Testis (tissue), 2 donors: ENCODE measurements at regions not wholly inside any gene's neighbourhood (a gene's known extent, or its start where the extent isn't known, plus 50 kb on each side); places are given as distances from the start of the nearest gene placed in this dataset.

Experiments used
- CTCF ChIP-seq, 3 experiments: fragments of 450-650 bp in 2 of 3; fragments of 200-600 bp in 1 of 3; sonication (generic) in 1 of 3; IDR thresholded peaks; one replicate each; pipeline ENCODE4 v1.5.1; 2016 to 2019; ENCODE audit warnings: antibody characterized with exemption in 3 of 3, mild to moderate bottlenecking in 2 of 3, moderate library complexity in 1 of 3
- POLR2A ChIP-seq: fragments of 450-650 bp; IDR thresholded peaks from one replicate; pipeline ENCODE4 v1.6.1; 2017; ENCODE audit warnings: antibody characterized with exemption, mild to moderate bottlenecking, moderate library complexity

DNA sequence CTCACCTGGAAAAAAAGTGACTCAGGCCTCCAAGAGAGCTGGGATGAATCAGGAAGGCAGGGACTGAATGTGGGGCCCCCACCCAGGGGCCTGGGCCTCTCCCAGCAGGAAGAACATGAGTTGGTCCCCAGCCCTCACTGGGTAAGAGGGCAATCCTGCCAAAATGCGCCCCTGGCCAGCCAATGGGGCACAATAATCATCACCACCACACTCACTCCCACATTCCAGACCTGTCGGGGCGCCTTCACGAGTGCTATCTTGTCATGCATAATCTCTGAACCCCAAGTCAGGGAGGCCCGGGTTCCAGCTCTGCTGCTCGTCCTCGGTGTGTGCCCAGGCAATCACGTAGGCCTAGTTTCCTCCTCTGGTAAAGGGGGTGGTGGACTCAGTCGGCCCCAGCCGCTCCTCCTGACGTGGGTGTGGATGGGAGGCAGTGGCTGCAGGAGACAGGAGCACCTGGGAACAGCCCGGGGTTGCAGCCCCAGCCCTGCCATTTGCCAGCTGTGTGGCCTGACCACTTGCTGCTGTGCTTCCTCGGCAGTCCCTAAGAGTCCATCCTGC lies 115.1 kb downstream of the CYP26B1 start:
- TF ChIP-seq POLR2A (no peak), CTCF (IDR thresholded peaks at IDR 0.05) (no peak)
